Tongue (tissue), 1 donor: ENCODE measurements at regions not wholly inside any gene's neighbourhood (a gene's known extent, or its start where the extent isn't known, plus 50 kb on each side); places are given as distances from the start of the nearest gene placed in this dataset.
"Not testable (repeated sequence)": the region's sequence is repeated elsewhere in the genome, so short reads cannot be mapped to it uniquely, and the experiment has no call there.

Source experiments
- DNase-seq: peaks from one replicate; pipeline ENCODE4 v3.0.0-alpha.2; 2015

GRCh38 chr21:15279482-15279881 lies 214.7 kb upstream of the NRIP1 start:
- no peak for DNase-seq

- no peak for DNase-seq
Measured at GRCh38 chr21:15281714-15282113, 216.9 kb upstream of the NRIP1 start.

GRCh38 chr21:15282665-15283064 lies 217.9 kb upstream of the NRIP1 start:
- no peak for DNase-seq

GRCh38 chr21:15283138-15283537 lies 218.3 kb upstream of the NRIP1 start:
- DNase-seq: no peak

GRCh38 chr21:15283789-15284188 lies 219.0 kb upstream of the NRIP1 start:
- DNase-seq: no peak

GRCh38 chr21:15285556-15285955 lies 220.8 kb upstream of the NRIP1 start:
- peak; percentile 81 for DNase-seq

GRCh38 chr21:15289246-15289645 lies 224.4 kb upstream of the NRIP1 start:
- no peak for DNase-seq

- DNase-seq: peak; percentile 93
Measured at GRCh38 chr21:15289896-15290841, 225.4 kb upstream of the NRIP1 start.

- DNase-seq: no peak
Measured at GRCh38 chr21:15291621-15292266, 226.9 kb upstream of the NRIP1 start.

- DNase-seq: peak; percentile 70
Measured at GRCh38 chr21:15293240-15293639, 228.4 kb upstream of the NRIP1 start.

- DNase-seq: no peak
Measured at GRCh38 chr21:15295875-15296274, 231.1 kb upstream of the NRIP1 start.

- DNase-seq: no peak
Measured at GRCh38 chr21:15297824-15298223, 233.0 kb upstream of the NRIP1 start.

- DNase-seq: no peak
Measured at GRCh38 chr21:15298306-15298705, 233.5 kb upstream of the NRIP1 start.

GRCh38 chr21:15298755-15299154 lies 234.0 kb upstream of the NRIP1 start:
- DNase-seq: not testable (repeated sequence)

GRCh38 chr21:15300131-15300530 lies 235.3 kb upstream of the NRIP1 start:
- DNase-seq: no peak

GRCh38 chr21:15301014-15301413 lies 236.2 kb upstream of the NRIP1 start:
- DNase-seq: no peak

- no peak for DNase-seq
Measured at GRCh38 chr21:15301736-15302135, 236.9 kb upstream of the NRIP1 start.

- DNase-seq: no peak
Measured at GRCh38 chr21:15306271-15306670, 241.5 kb upstream of the NRIP1 start.

- DNase-seq: no peak
Measured at GRCh38 chr21:15308333-15308732, 243.5 kb upstream of the NRIP1 start.

- no peak for DNase-seq
Measured at GRCh38 chr21:15309022-15309590, 244.3 kb upstream of the NRIP1 start.

- no peak for DNase-seq
Measured at GRCh38 chr21:15309721-15310120, 244.9 kb upstream of the NRIP1 start.

- no peak for DNase-seq
Measured at GRCh38 chr21:15311510-15311909, 246.7 kb upstream of the NRIP1 start.

GRCh38 chr21:15317034-15317433 lies 252.2 kb upstream of the NRIP1 start:
- DNase-seq: not testable (repeated sequence)
